NCI-H2196 (cell line): ENCODE measurements at regions not wholly inside any gene's neighbourhood (a gene's known extent, or its start where the extent isn't known, plus 50 kb on each side); places are given as distances from the start of the nearest gene placed in this dataset.

Experiments
- DNase-seq: peaks from one replicate; lab custom pipeline; 2025; ENCODE audit not compliant: unreplicated experiment; lab: John Stamatoyannopoulos, UW

- no peak for DNase-seq
Observed at GRCh38 chr5:168218746-168219145, 72.7 kb upstream of the WWC1 start.

GRCh38 chr5:168219515-168220410, 71.7 kb upstream of the WWC1 start:
- peak; percentile 51 for DNase-seq

DNA sequence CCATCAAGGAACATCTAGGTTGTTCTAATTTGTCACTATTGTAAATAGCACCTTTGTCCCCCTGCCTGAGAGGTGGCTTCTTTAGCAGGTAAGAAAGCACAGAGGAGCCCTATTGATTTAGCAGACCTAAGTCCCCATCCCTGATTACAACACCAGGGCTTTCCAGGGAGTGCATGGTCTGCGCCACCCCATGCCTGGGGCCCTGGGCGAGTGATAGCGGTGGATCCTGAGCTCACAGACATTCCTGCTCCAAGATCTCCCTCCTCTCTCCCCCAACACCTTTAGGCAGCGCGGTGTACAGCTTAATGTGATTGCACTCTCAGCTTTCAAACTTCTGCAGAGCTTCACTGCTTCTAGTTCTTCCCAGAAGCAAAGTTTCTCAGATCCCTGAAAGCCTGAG, 67.4 kb upstream of the WWC1 start:
- no peak for DNase-seq

- DNase-seq: no peak
Observed at GRCh38 chr5:168226012-168226411, 65.4 kb upstream of the WWC1 start.

DNA sequence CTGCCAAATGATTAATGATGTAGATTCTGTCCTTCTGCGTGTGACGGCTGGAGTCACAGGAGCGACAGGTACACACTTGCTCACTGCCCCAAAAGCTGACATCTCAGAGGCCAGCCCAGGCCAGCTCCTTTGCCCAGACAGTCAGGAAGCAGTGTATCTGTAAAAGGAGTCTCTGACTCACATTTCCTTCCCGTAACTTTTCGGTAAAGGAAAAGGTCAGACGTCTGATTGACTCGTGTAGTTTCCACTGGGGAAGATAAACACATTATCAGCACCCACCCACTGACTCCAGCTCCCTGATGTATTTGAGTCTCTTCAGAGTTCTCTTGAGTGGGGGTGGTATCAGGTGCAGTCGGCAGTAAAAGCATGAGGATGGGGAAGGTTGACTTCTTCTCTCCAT, 64.4 kb upstream of the WWC1 start:
- no peak for DNase-seq

DNA sequence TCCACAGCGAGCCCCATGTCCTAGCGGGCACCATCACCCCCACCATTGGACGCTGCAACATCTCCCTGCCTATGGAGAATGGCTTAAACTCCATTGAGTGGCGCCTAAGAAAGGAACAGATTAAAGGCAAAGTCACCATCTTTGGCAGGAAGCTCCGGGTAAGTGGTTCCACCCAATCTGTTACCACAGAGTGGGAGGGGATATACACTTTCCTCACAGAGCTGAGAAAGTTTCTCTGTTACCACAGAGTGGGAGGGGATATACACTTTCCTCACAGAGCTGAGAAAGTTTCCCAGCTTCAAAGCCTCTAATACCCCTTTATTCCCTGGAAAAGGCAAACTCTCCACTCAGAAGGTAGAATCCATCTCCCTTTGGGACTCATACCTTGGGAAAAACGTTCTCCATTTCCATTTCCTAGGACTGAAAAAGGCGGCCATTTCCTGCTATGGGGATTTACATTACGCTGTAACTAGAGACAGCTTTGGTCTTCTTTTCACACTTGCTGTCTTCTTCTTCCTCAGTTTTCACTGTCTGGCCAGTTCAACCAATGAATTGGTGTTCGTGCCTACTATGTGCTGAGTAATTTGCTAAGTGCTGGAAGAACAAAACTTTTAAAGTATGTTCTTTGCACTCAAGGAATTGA, 63.4 kb upstream of the WWC1 start:
- DNase-seq: no peak

DNA sequence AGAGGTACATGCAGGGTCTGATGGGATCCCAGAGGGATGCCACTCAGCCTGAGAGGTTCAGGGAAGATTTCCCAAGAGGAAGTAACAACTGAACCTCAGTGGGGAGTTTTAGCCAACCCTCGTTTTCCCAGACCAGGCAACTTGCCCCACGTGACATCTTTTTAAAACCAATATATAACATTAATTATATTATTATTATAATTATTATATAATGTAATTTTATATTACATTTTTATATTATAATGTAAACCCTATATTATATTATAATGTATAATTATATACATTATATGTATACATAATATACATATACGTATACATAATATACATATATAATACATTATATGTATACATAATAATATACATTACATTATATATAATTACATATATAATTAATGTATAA, 62.8 kb upstream of the WWC1 start:
- DNase-seq: no peak

GRCh38 chr5:168234133-168234532, 57.3 kb upstream of the WWC1 start:
- no peak for DNase-seq

- DNase-seq: no peak
Observed at GRCh38 chr5:168238463-168238862, 53.0 kb upstream of the WWC1 start.

DNA sequence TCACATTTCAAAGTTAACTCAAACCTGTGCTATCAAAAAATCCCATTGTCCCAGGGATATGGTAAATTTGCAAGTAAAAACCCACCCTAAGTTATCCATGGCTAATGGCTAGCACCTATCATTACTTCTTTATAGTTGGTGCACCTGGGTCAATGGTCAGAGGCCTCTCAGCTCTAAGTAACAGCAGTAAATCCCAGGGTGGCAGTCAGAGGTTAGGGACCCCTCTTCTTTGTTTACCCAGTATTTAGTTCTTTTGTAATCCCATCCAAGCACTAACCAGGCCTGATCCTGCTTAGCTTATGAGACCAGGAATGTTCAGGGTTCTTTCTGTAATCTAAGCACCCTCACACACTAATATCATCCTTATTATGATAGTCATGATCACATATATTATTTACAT, 52.1 kb upstream of the WWC1 start:
- no peak for DNase-seq
